Loucy (cell line): ENCODE measurements at regions not wholly inside any gene's neighbourhood (a gene's known extent, or its start where the extent isn't known, plus 50 kb on each side); places are given as distances from the start of the nearest gene placed in this dataset.

Experiments used
- CTCF ChIP-seq: fragments of 200-600 bp; sonication (generic); conservative IDR thresholded peaks from 2 replicates; pipeline ENCODE4 v1.5.1; 2014; ENCODE audit warnings: mild to moderate bottlenecking, antibody characterized with exemption, low read length
- EZH2phosphoT487 ChIP-seq: fragments of 200-600 bp; IDR thresholded peaks from 2 replicates; pipeline ENCODE4 v1.6.1; 2018; ENCODE audit warnings: antibody characterized with exemption, mild to moderate bottlenecking, moderate library complexity, borderline replicate concordance

GRCh38 chr3:26838026-26838425 is 215.5 kb downstream of the LRRC3B start:
- TF ChIP-seq CTCF: no peak
- TF ChIP-seq EZH2phosphoT487: no peak
